ENCODE measurements at regions not wholly inside any gene's neighbourhood (a gene's known extent, or its start where the extent isn't known, plus 50 kb on each side); places are given as distances from the start of the nearest gene placed in this dataset.

- TF ChIP-seq POLR2AphosphoS5 (IDR thresholded peaks at IDR 0.05; ENCODE audit: low read depth, low read length) (no peak), REST (IDR thresholded peaks at IDR 0.05; ENCODE audit: insufficient read depth in 1 of 2, low read depth in 2 of 2, low read length in 2 of 2) (no peak), TAF1 (IDR thresholded peaks at IDR 0.05; ENCODE audit: borderline replicate concordance, insufficient read depth, low read length) (no peak)
These were observed 192.4 kb downstream of the ANXA1 start for GRCh38 chr9:73344060-73344459.

All from PFSK-1 (cell line).